H9 (cell line): ENCODE measurements at regions not wholly inside any gene's neighbourhood (a gene's known extent, or its start where the extent isn't known, plus 50 kb on each side); places are given as distances from the start of the nearest gene placed in this dataset.

Experiments used
- DNase-seq: peaks from one replicate; pipeline ENCODE4 v3.0.0-alpha.2; 2017
- H2AFZ ChIP-seq: one replicate; pipeline ENCODE4 v1.6.1; 2013; ENCODE audit warnings: mild to moderate bottlenecking, low read length, control low read depth, moderate library complexity
- H2AK5ac ChIP-seq: 2 replicates; pipeline ENCODE4 v1.6.1; 2013; ENCODE audit warnings: low read length, control low read depth, mixed read lengths; ENCODE audit not compliant: insufficient read length
- H2BK120ac ChIP-seq: one replicate; pipeline ENCODE4 v1.6.1; 2013; ENCODE audit warnings: low read depth, mild to moderate bottlenecking, low read length, control low read depth, inconsistent platforms; ENCODE audit not compliant: poor library complexity, severe bottlenecking
- H2BK12ac ChIP-seq: 2 replicates; pipeline ENCODE4 v1.6.1; 2013; ENCODE audit warnings: low read length, control low read depth, mixed read lengths, low read depth; ENCODE audit not compliant: insufficient read length
- H2BK15ac ChIP-seq: 2 replicates; pipeline ENCODE4 v1.6.1; 2013; ENCODE audit warnings: low read depth, low read length, control low read depth
- H2BK20ac ChIP-seq: one replicate; pipeline ENCODE4 v1.6.1; 2013; ENCODE audit warnings: low read depth, mild to moderate bottlenecking, low read length, control low read depth, inconsistent platforms; ENCODE audit not compliant: poor library complexity, severe bottlenecking
- H2BK5ac ChIP-seq: 2 replicates; pipeline ENCODE4 v1.6.1; 2013; ENCODE audit warnings: low read length, control low read depth, mixed read lengths; ENCODE audit not compliant: insufficient read length
- H3K14ac ChIP-seq: 2 replicates; pipeline ENCODE4 v1.6.1; 2013; ENCODE audit warnings: low read length, control low read depth; ENCODE audit not compliant: insufficient read depth
- H3K18ac ChIP-seq: 2 replicates; pipeline ENCODE4 v1.6.1; 2013; ENCODE audit warnings: low read depth, mild to moderate bottlenecking, mixed read lengths, low read length, control low read depth; ENCODE audit not compliant: insufficient read length
- H3K23ac ChIP-seq: 2 replicates; pipeline ENCODE4 v1.6.1; 2013; ENCODE audit warnings: low read length, control low read depth, mixed read lengths, low read depth; ENCODE audit not compliant: insufficient read length
- H3K23me2 ChIP-seq: 2 replicates; pipeline ENCODE4 v1.6.1; 2013; ENCODE audit warnings: low read depth, mild to moderate bottlenecking, mixed read lengths, low read length, control low read depth; ENCODE audit not compliant: insufficient read length, poor library complexity, severe bottlenecking
- H3K27ac ChIP-seq: 2 replicates; pipeline ENCODE4 v1.5.1; 2013; ENCODE audit warnings: low read length, control low read depth, mixed read lengths, low read depth; ENCODE audit not compliant: insufficient read length
- H3K27me3 ChIP-seq: 2 replicates; pipeline ENCODE4 v1.6.1; 2013; ENCODE audit warnings: low read length, control low read depth, inconsistent platforms; ENCODE audit not compliant: insufficient read depth
- H3K4ac ChIP-seq: 2 replicates; pipeline ENCODE4 v1.6.1; 2013; ENCODE audit warnings: low read depth, mild to moderate bottlenecking, control low read depth, inconsistent platforms, low read length, moderate library complexity
- H3K4me1 ChIP-seq: 2 replicates; pipeline ENCODE4 v1.6.1; 2013; ENCODE audit warnings: low read length, control low read depth, inconsistent platforms; ENCODE audit not compliant: insufficient read depth
- H3K4me2 ChIP-seq: 2 replicates; pipeline ENCODE4 v1.6.1; 2013; ENCODE audit warnings: low read length, control low read depth, mixed read lengths; ENCODE audit not compliant: insufficient read length, insufficient read depth
- H3K56ac ChIP-seq: 2 replicates; pipeline ENCODE4 v1.6.1; 2013; ENCODE audit warnings: low read depth, mild to moderate bottlenecking, mixed read lengths, low read length, control low read depth; ENCODE audit not compliant: insufficient read length
- H3K79me1 ChIP-seq: 2 replicates; pipeline ENCODE4 v1.6.1; 2013; ENCODE audit warnings: low read depth, mild to moderate bottlenecking, moderate library complexity, low read length, control low read depth, inconsistent platforms; ENCODE audit not compliant: insufficient read depth, poor library complexity, severe bottlenecking
- H3K79me2 ChIP-seq: 2 replicates; pipeline ENCODE4 v1.6.1; 2013; ENCODE audit warnings: low read length, control low read depth, inconsistent platforms; ENCODE audit not compliant: insufficient read depth
- H3K9ac ChIP-seq: 2 replicates; pipeline ENCODE4 v1.6.1; 2013; ENCODE audit warnings: low read length, control low read depth, mixed read lengths; ENCODE audit not compliant: insufficient read length; ENCODE audit errors: extremely low read depth
- H3K9me3 ChIP-seq: one replicate; pipeline ENCODE4 v1.6.1; 2013; ENCODE audit warnings: low read depth, low read length, inconsistent platforms; ENCODE audit not compliant: control insufficient read depth
- H3T11ph ChIP-seq: one replicate; pipeline ENCODE4 v1.6.1; 2013; ENCODE audit warnings: mild to moderate bottlenecking, low read length, control low read depth, inconsistent platforms
- H4K20me1 ChIP-seq: one replicate; pipeline ENCODE4 v1.6.1; 2013; ENCODE audit not compliant: control insufficient read depth, insufficient read length, insufficient read depth
- H4K5ac ChIP-seq: 2 replicates; pipeline ENCODE4 v1.6.1; 2013; ENCODE audit warnings: low read depth, mild to moderate bottlenecking, mixed read lengths, low read length, control low read depth; ENCODE audit not compliant: insufficient read length
- H4K8ac ChIP-seq: replicated peaks from 2 replicates; pipeline ENCODE4 v1.6.1; 2013; ENCODE audit warnings: low read length, control low read depth, mixed read lengths, low read depth; ENCODE audit not compliant: insufficient read length
- H4K91ac ChIP-seq: 2 replicates; pipeline ENCODE4 v1.6.1; 2013; ENCODE audit warnings: low read depth, mild to moderate bottlenecking, moderate library complexity, mixed read lengths, low read length, control low read depth; ENCODE audit not compliant: insufficient read length
- H3K27ac Mint-ChIP-seq, 3 experiments: 2 replicates in 2 of 3; 3 replicates in 1 of 3; pipeline ENCODE4 v1.8.0; 2020 to 2021; ENCODE audit warnings: mixed read lengths in 3 of 3, mild to moderate bottlenecking in 1 of 3, moderate library complexity in 1 of 3
- H3K27me3 Mint-ChIP-seq: 2 replicates; pipeline ENCODE4 v1.8.0; 2021; ENCODE audit warnings: low read depth, mild to moderate bottlenecking, moderate library complexity, mixed read lengths
- H3K36me3 Mint-ChIP-seq, 3 experiments: 2 replicates in 2 of 3; 3 replicates in 1 of 3; pipeline ENCODE4 v1.8.0; 2020 to 2021; ENCODE audit warnings: low read depth in 3 of 3, mixed read lengths in 3 of 3; ENCODE audit not compliant: insufficient read depth in 1 of 3
- H3K4me1 Mint-ChIP-seq, 2 experiments: 2 replicates each; pipeline ENCODE4 v1.8.0; 2020; ENCODE audit warnings: mixed read lengths in 2 of 2
- H3K4me3 Mint-ChIP-seq, 2 experiments: 2 replicates in 1 of 2; 3 replicates in 1 of 2; pipeline ENCODE4 v1.8.0; 2020 to 2021; ENCODE audit warnings: mild to moderate bottlenecking in 2 of 2, mixed read lengths in 2 of 2, moderate library complexity in 1 of 2
- H3K9me3 Mint-ChIP-seq, 2 experiments: 2 replicates in 1 of 2; 3 replicates in 1 of 2; pipeline ENCODE4 v1.8.0; 2020; ENCODE audit warnings: mild to moderate bottlenecking in 2 of 2, mixed read lengths in 2 of 2, moderate library complexity in 1 of 2
- WGBS: extraction: QIAGEN DNeasy Blood & Tissue Kit; methylation state at CpG from one replicate; pipeline ENCODE4 v1.1.7; 2013; ENCODE audit warnings: missing lambda C conversion rate, low lambda C conversion rate, mixed read lengths; ENCODE audit not compliant: insufficient read length; ENCODE audit errors: extremely low coverage; 5-methylcytosine and 5-hydroxymethylcytosine counted together
- TF ChIP-seq, protein P1 (sequence below): fragments of 200-600 bp; sonication (generic); conservative IDR thresholded peaks from 3 replicates; pipeline ENCODE4 v1.8.0; 2021; ENCODE audit warnings: antibody characterized with exemption, mild to moderate bottlenecking

GRCh38 chr2:21406911-21407310, 283.1 kb downstream of the TDRD15 start:
- Histone ChIP-seq H2BK120ac (no peak overlapping the region), H3T11ph (no peak overlapping the region), H4K5ac (no peak overlapping the region), H3K9ac (no peak overlapping the region), H3K18ac (no peak overlapping the region), H2BK15ac (no peak overlapping the region), H3K23ac (no peak overlapping the region), H3K27me3 (no peaks in the 10 kb centered on the region), H3K56ac (no peak overlapping the region), H2AFZ (no peak overlapping the region), H4K91ac (no peak overlapping the region), H3K4me2 (no peak overlapping the region), H3K9me3 (no peaks in the 10 kb centered on the region), H3K79me2 (no peaks in the 10 kb centered on the region), H4K8ac (no peak overlapping the region), H3K4me1 (no peaks in the 10 kb centered on the region; the same call in 1 of the 2 replicates), H4K20me1 (no peaks in the 10 kb centered on the region), H2BK12ac (no peak overlapping the region), H3K79me1 (no peaks in the 10 kb centered on the region), H2AK5ac (no peak overlapping the region), H2BK5ac (no peak overlapping the region), H2BK20ac (no peak overlapping the region), H3K23me2 (no peaks in the 10 kb centered on the region), H3K27ac (no peak overlapping the region), H3K4ac (no peak overlapping the region), H3K14ac (no peak overlapping the region)
- TF ChIP-seq, protein P1, sequence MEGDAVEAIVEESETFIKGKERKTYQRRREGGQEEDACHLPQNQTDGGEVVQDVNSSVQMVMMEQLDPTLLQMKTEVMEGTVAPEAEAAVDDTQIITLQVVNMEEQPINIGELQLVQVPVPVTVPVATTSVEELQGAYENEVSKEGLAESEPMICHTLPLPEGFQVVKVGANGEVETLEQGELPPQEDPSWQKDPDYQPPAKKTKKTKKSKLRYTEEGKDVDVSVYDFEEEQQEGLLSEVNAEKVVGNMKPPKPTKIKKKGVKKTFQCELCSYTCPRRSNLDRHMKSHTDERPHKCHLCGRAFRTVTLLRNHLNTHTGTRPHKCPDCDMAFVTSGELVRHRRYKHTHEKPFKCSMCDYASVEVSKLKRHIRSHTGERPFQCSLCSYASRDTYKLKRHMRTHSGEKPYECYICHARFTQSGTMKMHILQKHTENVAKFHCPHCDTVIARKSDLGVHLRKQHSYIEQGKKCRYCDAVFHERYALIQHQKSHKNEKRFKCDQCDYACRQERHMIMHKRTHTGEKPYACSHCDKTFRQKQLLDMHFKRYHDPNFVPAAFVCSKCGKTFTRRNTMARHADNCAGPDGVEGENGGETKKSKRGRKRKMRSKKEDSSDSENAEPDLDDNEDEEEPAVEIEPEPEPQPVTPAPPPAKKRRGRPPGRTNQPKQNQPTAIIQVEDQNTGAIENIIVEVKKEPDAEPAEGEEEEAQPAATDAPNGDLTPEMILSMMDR = no peak
- WGBS = no CpG with 5 or more reads among the region's 3 CpGs
- DNase-seq = no peak
- no peak overlapping the region for H3K4me3 Mint-ChIP-seq
- H3K4me1 Mint-ChIP-seq = peaks cover 3 to 5% of the 10 kb centered on the region in 2 experiments; a peak in 3 of 4 replicates
- H3K36me3 Mint-ChIP-seq = no peaks in the 10 kb centered on the region; a peak in 1 of 7 replicates
- H3K27me3 Mint-ChIP-seq = no peaks in the 10 kb centered on the region; the same call in 1 of the 2 replicates
- no peak overlapping the region for H3K27ac Mint-ChIP-seq
- H3K9me3 Mint-ChIP-seq = peaks cover 0 to 5% of the 10 kb centered on the region in 2 experiments; a peak in 1 of 5 replicates
